SK-N-SH (cell line): ENCODE measurements at regions not wholly inside any gene's neighbourhood (a gene's known extent, or its start where the extent isn't known, plus 50 kb on each side); places are given as distances from the start of the nearest gene placed in this dataset.

Source experiments
- CTCF ChIA-PET: fragments of 300-600, 350-600 bp; formaldehyde crosslinking; extraction: SDS; loops from one replicate; lab custom pipeline; 2021; lab: Yijun Ruan, JAX
- POLR2A ChIA-PET: fragments of 350-600 bp; sonication (Branson Sonifier 250); formaldehyde crosslinking; extraction: SDS; loops from one replicate; lab custom pipeline; 2020; ENCODE audit warnings: antibody characterized with exemption, inconsistent platforms; lab: Yijun Ruan, JAX
- DNase-seq: peaks from one replicate; pipeline ENCODE4 v3.0.0; 2012
- H2AFZ ChIP-seq: fragments of 200-600 bp; sonication (generic); 2 replicates; pipeline ENCODE4 v1.8.1; 2016; ENCODE audit warnings: antibody characterized with exemption, mild to moderate bottlenecking, low read depth
- H3F3A ChIP-seq: fragments of 200-600 bp; sonication (generic); replicated peaks from 2 replicates; pipeline ENCODE3; 2016; ENCODE audit warnings: antibody characterized with exemption, mild to moderate bottlenecking; ENCODE audit not compliant: insufficient read depth
- H3K27ac ChIP-seq, 2 experiments: fragments of 200-500 bp in 1 of 2; fragments of 200-600 bp in 1 of 2; sonication (Bioruptor generic) in 1 of 2; sonication (generic), shearing (Covaris generic) in 1 of 2; 2 replicates each; pipeline versions ENCODE4 v1.5.1 to v1.6.1; 2014 to 2016; ENCODE audit warnings: low read depth in 2 of 2, inconsistent platforms in 1 of 2, low read length in 1 of 2, mild to moderate bottlenecking in 1 of 2, mixed read lengths in 1 of 2
- H3K27me3 ChIP-seq: fragments of 200-600 bp; sonication (generic), shearing (Covaris generic); 2 replicates; pipeline ENCODE4 v1.6.1; 2016; ENCODE audit warnings: mixed run types; ENCODE audit not compliant: insufficient read depth
- H3K36me3 ChIP-seq, 2 experiments: fragments of 200-500 bp in 1 of 2; fragments of 200-600 bp in 1 of 2; sonication (Bioruptor generic) in 1 of 2; sonication (generic) in 1 of 2; replicated peaks in 1 of 2; 2 replicates each; pipeline versions ENCODE3 to v1.5.1; 2014 to 2016; ENCODE audit warnings: low read length in 1 of 2, mild to moderate bottlenecking in 1 of 2; ENCODE audit not compliant: insufficient read depth in 2 of 2, control insufficient read depth in 1 of 2
- H3K4me1 ChIP-seq, 2 experiments: fragments of 200-500 bp in 1 of 2; fragments of 200-600 bp in 1 of 2; sonication (Bioruptor generic) in 1 of 2; sonication (generic), shearing (Covaris generic) in 1 of 2; 2 replicates each; pipeline versions ENCODE4 v1.5.1 to v1.6.1; 2014 to 2016; ENCODE audit warnings: low read depth in 1 of 2, low read length in 1 of 2, mixed run types in 1 of 2; ENCODE audit not compliant: insufficient read depth in 2 of 2, control insufficient read depth in 1 of 2
- H3K4me2 ChIP-seq: fragments of 200-600 bp; sonication (generic), shearing (Covaris generic); 2 replicates; pipeline ENCODE4 v1.6.1; 2017; ENCODE audit warnings: mixed run types
- H3K4me3 ChIP-seq, 2 experiments: fragments of 200-500 bp in 1 of 2; fragments of 200-600 bp in 1 of 2; sonication (Bioruptor generic) in 1 of 2; sonication (generic), shearing (Covaris generic) in 1 of 2; 2 replicates each; pipeline versions ENCODE4 v1.5.1 to v1.8.1; 2014 to 2016; ENCODE audit warnings: low read depth in 2 of 2, inconsistent platforms in 1 of 2, low read length in 1 of 2, mild to moderate bottlenecking in 1 of 2, mixed read lengths in 1 of 2, moderate library complexity in 1 of 2
- H3K79me2 ChIP-seq: fragments of 200-600 bp; sonication (generic); 2 replicates; pipeline ENCODE4 v1.8.1; 2017; ENCODE audit warnings: mild to moderate bottlenecking; ENCODE audit not compliant: insufficient read depth
- H3K9ac ChIP-seq: fragments of 200-600 bp; sonication (generic); 2 replicates; pipeline ENCODE4 v1.6.1; 2017; ENCODE audit warnings: mixed run types
- H3K9me2 ChIP-seq: fragments of 200-600 bp; sonication (generic); 2 replicates; pipeline ENCODE4 v1.6.1; 2017; ENCODE audit warnings: mixed run types
- H3K9me3 ChIP-seq: fragments of 200-600 bp; sonication (generic); 2 replicates; pipeline ENCODE4 v1.6.1; 2017; ENCODE audit warnings: mixed run types, mild to moderate bottlenecking, moderate library complexity
- H4K20me1 ChIP-seq: fragments of 200-600 bp; sonication (generic); 2 replicates; pipeline ENCODE4 v1.6.1; 2017; ENCODE audit warnings: mild to moderate bottlenecking, mixed run types; ENCODE audit not compliant: insufficient read depth
- CHD2 ChIP-seq: fragments of 150-350 bp; IDR thresholded peaks from 2 replicates; pipeline ENCODE4 v1.6.1; 2018; ENCODE audit warnings: low read length; ENCODE audit not compliant: partially characterized antibody
- CTCF ChIP-seq: fragments of 200-600 bp; sonication (generic); IDR thresholded peaks from 2 replicates; pipeline ENCODE4 v1.6.1; 2017; ENCODE audit warnings: antibody characterized with exemption, mild to moderate bottlenecking, moderate library complexity
- EP300 ChIP-seq, 2 experiments: IDR thresholded peaks; 2 replicates each; pipeline versions ENCODE4 v1.4.0 to v1.6.1; 2012; ENCODE audit warnings: borderline replicate concordance in 1 of 2, low read depth in 1 of 2, low read length in 1 of 2
- EZH2phosphoT487 ChIP-seq: fragments of 200-600 bp; sonication (generic); IDR thresholded peaks from 2 replicates; pipeline ENCODE4 v1.6.1; 2017; ENCODE audit warnings: low read depth, mixed run types, mild to moderate bottlenecking, antibody characterized with exemption, moderate library complexity, borderline replicate concordance
- FOSL2 ChIP-seq: IDR thresholded peaks from 2 replicates; pipeline ENCODE4 v1.4.0; 2012; ENCODE audit warnings: low read depth, mild to moderate bottlenecking, moderate library complexity, borderline replicate concordance
- GABPA ChIP-seq: IDR thresholded peaks from 2 replicates; pipeline ENCODE4 v1.4.0; 2012; ENCODE audit warnings: low read depth, mild to moderate bottlenecking
- JUND ChIP-seq: IDR thresholded peaks from 2 replicates; pipeline ENCODE4 v1.4.0; 2012
- MAX ChIP-seq: IDR thresholded peaks from 2 replicates; pipeline ENCODE4 v1.4.0; 2012; ENCODE audit warnings: low read depth
- MXI1 ChIP-seq: IDR thresholded peaks from 2 replicates; pipeline ENCODE4 v1.6.1; 2012; ENCODE audit warnings: mild to moderate bottlenecking, low read depth, low read length, improper control_type of control experiment
- NFIC ChIP-seq: IDR thresholded peaks from 2 replicates; pipeline ENCODE4 v1.4.0; 2012; ENCODE audit warnings: borderline replicate concordance
- NRF1 ChIP-seq: IDR thresholded peaks from 2 replicates; pipeline ENCODE4 v1.6.1; 2012; ENCODE audit warnings: low read depth, mild to moderate bottlenecking, low read length
- RAD21 ChIP-seq: IDR thresholded peaks from 2 replicates; pipeline ENCODE4 v1.6.1; 2012; ENCODE audit warnings: mild to moderate bottlenecking, low read length
- RXRA ChIP-seq: IDR thresholded peaks from 2 replicates; pipeline ENCODE4 v1.4.0; 2012; ENCODE audit warnings: low read depth, mild to moderate bottlenecking, borderline replicate concordance
- SIN3A ChIP-seq: IDR thresholded peaks from 2 replicates; pipeline ENCODE4 v1.6.1; 2012; ENCODE audit warnings: low read depth, mild to moderate bottlenecking, low read length, moderate library complexity, borderline replicate concordance
- SMC3 ChIP-seq: IDR thresholded peaks from 2 replicates; pipeline ENCODE4 v1.6.1; 2012; ENCODE audit warnings: low read depth, low read length, improper control_type of control experiment
- TCF12 ChIP-seq: IDR thresholded peaks from 2 replicates; pipeline ENCODE4 v1.4.0; 2012
- TEAD4 ChIP-seq: IDR thresholded peaks from 2 replicates; pipeline ENCODE4 v1.4.0; 2012; ENCODE audit warnings: mild to moderate bottlenecking, borderline replicate concordance; ENCODE audit not compliant: insufficient read depth
- YY1 ChIP-seq: IDR thresholded peaks from 2 replicates; pipeline ENCODE4 v1.4.0; 2012; ENCODE audit warnings: low read depth, mild to moderate bottlenecking
- WGBS: methylation state at CpG from one replicate; pipeline ENCODE4 v1.1.6; 2017; ENCODE audit warnings: low lambda C conversion rate; 5-methylcytosine and 5-hydroxymethylcytosine counted together
- TF ChIP-seq, protein P1 (sequence below): IDR thresholded peaks from 2 replicates; pipeline ENCODE4 v1.4.0; 2012; ENCODE audit warnings: low read depth, borderline replicate concordance
- TF ChIP-seq, protein P2 (sequence below): IDR thresholded peaks from 2 replicates; pipeline ENCODE4 v1.4.0; 2012; ENCODE audit warnings: low read depth, borderline replicate concordance

DNA sequence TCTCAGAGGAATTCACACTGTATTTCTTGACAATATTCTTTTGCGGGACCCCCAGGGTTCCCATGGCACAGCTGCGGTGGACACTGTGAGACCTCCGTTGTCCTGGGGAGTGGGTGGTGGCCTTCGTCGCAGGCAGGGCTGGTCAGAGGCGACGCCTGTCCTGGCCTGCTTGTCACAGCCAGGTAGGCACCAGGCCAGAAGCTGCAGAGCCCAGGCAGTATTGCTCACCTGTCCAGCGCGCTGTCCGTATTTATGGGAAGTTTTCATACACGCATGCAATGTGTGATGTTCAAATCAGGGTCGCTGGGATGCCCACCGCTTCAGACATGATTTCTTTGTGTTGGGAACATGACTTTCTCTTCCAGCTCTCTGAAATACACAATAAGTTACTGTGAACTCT is 126.6 kb downstream of the RTP5 start:
- Histone ChIP-seq H4K20me1 (no peaks in the 10 kb centered on the region), H3K27ac (no peak overlapping the region), H3K9ac (no peak overlapping the region), H3F3A (no peaks in the 10 kb centered on the region), H3K36me3 (no peaks in the 10 kb centered on the region), H3K27me3 (no peaks in the 10 kb centered on the region), H3K4me3 (no peak overlapping the region), H2AFZ (no peak overlapping the region), H3K4me2 (no peak overlapping the region), H3K9me2 (no peaks in the 10 kb centered on the region), H3K79me2 (no peaks in the 10 kb centered on the region), H3K9me3 (no peaks in the 10 kb centered on the region), H3K4me1 (no peaks in the 10 kb centered on the region)
- no peak for DNase-seq
- 60% methylated on average over 9 of the region's 13 CpGs for WGBS
- ChIA-PET POLR2A (no interaction called here), CTCF (interaction anchor here (1.1 kb wide), 1 partner anchor 20 kb away, joined by 3 read pairs; no protein-coding TSS in a partner anchor)
- TF ChIP-seq, protein P1, sequence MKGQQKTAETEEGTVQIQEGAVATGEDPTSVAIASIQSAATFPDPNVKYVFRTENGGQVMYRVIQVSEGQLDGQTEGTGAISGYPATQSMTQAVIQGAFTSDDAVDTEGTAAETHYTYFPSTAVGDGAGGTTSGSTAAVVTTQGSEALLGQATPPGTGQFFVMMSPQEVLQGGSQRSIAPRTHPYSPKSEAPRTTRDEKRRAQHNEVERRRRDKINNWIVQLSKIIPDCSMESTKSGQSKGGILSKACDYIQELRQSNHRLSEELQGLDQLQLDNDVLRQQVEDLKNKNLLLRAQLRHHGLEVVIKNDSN = no peak
- no peak for TF ChIP-seq RAD21
- no peak for TF ChIP-seq NRF1
- TF ChIP-seq CHD2 = no peak
- TF ChIP-seq EP300 (IDR thresholded peaks at IDR 0.05; ENCODE audit: borderline replicate concordance in 1 of 2, low read depth in 1 of 2, low read length in 1 of 2) = no peak
- no peak for TF ChIP-seq JUND
- TF ChIP-seq CTCF = no peak
- TF ChIP-seq MXI1 = no peak
- no peak for TF ChIP-seq TCF12
- no peak for TF ChIP-seq TEAD4
- TF ChIP-seq RXRA = no peak
- no peak for TF ChIP-seq YY1
- no peak for TF ChIP-seq FOSL2

GRCh38 chr2:241997017-241997416 is 127.5 kb downstream of the RTP5 start:
- Histone ChIP-seq H4K20me1 (no peaks in the 10 kb centered on the region), H3K4me2 (no peak overlapping the region), H3K4me3 (no peak overlapping the region), H3F3A (no peaks in the 10 kb centered on the region), H3K79me2 (no peaks in the 10 kb centered on the region), H3K9ac (no peak overlapping the region), H3K9me2 (no peaks in the 10 kb centered on the region), H3K36me3 (no peaks in the 10 kb centered on the region), H3K27ac (no peak overlapping the region), H3K4me1 (no peaks in the 10 kb centered on the region), H3K27me3 (no peaks in the 10 kb centered on the region), H2AFZ (no peak overlapping the region), H3K9me3 (no peaks in the 10 kb centered on the region)
- ChIA-PET POLR2A (no interaction called here), CTCF (interaction anchor here (1.1 kb wide), 1 partner anchor 21 kb away, joined by 3 read pairs; no protein-coding TSS in a partner anchor)
- 71% methylated on average over 16 of the region's 16 CpGs for WGBS
- DNase-seq = no peak
- no peak for TF ChIP-seq NFIC
- TF ChIP-seq MXI1 = no peak
- TF ChIP-seq TEAD4 = no peak
- no peak for TF ChIP-seq EP300 (IDR thresholded peaks at IDR 0.05; ENCODE audit: borderline replicate concordance in 1 of 2, low read depth in 1 of 2, low read length in 1 of 2)
- TF ChIP-seq MAX = no peak
- TF ChIP-seq, protein P1 = no peak
- TF ChIP-seq RAD21 = no peak
- TF ChIP-seq GABPA = no peak
- no peak for TF ChIP-seq TCF12
- no peak for TF ChIP-seq EZH2phosphoT487
- TF ChIP-seq SMC3 = no peak
- no peak for TF ChIP-seq NRF1
- TF ChIP-seq CTCF = no peak
- TF ChIP-seq, protein P2, sequence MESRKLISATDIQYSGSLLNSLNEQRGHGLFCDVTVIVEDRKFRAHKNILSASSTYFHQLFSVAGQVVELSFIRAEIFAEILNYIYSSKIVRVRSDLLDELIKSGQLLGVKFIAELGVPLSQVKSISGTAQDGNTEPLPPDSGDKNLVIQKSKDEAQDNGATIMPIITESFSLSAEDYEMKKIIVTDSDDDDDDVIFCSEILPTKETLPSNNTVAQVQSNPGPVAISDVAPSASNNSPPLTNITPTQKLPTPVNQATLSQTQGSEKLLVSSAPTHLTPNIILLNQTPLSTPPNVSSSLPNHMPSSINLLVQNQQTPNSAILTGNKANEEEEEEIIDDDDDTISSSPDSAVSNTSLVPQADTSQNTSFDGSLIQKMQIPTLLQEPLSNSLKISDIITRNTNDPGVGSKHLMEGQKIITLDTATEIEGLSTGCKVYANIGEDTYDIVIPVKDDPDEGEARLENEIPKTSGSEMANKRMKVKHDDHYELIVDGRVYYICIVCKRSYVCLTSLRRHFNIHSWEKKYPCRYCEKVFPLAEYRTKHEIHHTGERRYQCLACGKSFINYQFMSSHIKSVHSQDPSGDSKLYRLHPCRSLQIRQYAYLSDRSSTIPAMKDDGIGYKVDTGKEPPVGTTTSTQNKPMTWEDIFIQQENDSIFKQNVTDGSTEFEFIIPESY = no peak
- TF ChIP-seq SIN3A = no peak
